ENCODE measurements at regions not wholly inside any gene's neighbourhood (a gene's known extent, or its start where the extent isn't known, plus 50 kb on each side); places are given as distances from the start of the nearest gene placed in this dataset.

DNA sequence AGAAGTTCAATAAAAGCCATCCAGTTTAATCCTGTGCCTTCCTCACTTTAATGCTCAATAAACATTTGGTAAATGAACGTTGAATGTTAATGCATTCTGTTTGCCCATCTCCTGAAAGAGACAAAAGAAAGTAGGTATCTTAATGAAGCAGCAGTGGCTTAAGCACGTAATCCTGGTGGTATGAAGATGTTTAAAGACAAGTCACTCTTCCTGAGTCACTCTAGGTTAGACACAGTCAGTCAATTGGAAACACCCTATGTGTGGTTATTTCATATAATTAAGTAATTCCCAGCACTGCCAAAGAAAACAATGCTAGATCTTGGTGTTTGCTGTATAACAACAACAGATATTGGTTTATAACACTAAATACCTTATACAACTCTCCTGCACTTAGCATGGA is 334.0 kb upstream of the FMN2 start:
- TF ChIP-seq EZH2phosphoT487 (IDR thresholded peaks at IDR 0.05; ENCODE audit: insufficient read depth, low read depth) (no peak), EZH2 (IDR thresholded peaks at IDR 0.05; ENCODE audit: insufficient read depth, poor library complexity, severe bottlenecking) (no peak)

All from GM23248 (cell line).